ENCODE measurements at regions not wholly inside any gene's neighbourhood (a gene's known extent, or its start where the extent isn't known, plus 50 kb on each side); places are given as distances from the start of the nearest gene placed in this dataset.
"Not testable (repeated sequence)": the region's sequence is repeated elsewhere in the genome, so short reads cannot be mapped to it uniquely, and the experiment has no call there.

DNA sequence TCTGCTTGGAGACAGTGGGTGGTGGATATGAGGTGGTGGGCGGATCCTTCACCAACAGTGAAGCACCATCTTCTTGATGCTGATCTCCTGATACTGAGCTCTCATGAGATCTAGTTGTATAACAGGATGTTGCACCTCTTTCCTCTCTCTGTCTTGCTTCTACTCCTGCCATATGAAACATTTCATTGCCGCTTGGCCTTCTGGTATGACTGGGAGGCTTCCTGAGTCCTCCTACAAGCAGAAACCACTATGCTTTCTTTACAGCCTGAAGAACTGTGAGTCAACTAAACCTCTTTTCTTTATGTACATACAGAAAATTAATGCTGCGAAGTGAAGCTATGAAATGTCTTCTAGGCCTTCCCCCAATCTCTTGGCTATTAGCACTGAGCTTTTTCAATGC is 130.6 kb upstream of the ZNF519 start:
- BruUV-seq (replicated peaks); H3K79me2 ChIP-seq (ENCODE audit: low read length); POLR2A ChIA-PET (ENCODE audit: unreplicated experiment); H3F3A ChIP-seq (ENCODE audit: low read length, unreplicated experiment); H3K27ac ChIP-seq (ENCODE audit: low read length); H3K9me3 ChIP-seq (ENCODE audit: low read length); H2AFZ ChIP-seq (ENCODE audit: low read length); H3K9me2 ChIP-seq (replicated peaks; ENCODE audit: low read length); H3K4me1 ChIP-seq (ENCODE audit: insufficient read depth, low read length); H4K20me1 ChIP-seq (ENCODE audit: low read length); H3K36me3 ChIP-seq (ENCODE audit: low read depth, low read length); H3K9ac ChIP-seq (ENCODE audit: low read length); ATAC-seq; H3K4me2 ChIP-seq (ENCODE audit: low read length); CTCF ChIA-PET; H3K27me3 ChIP-seq (ENCODE audit: low read length); intact Hi-C loops (cut with micrococcal nuclease); DNase-seq; H3K4me3 ChIP-seq (ENCODE audit: low read length): not testable (repeated sequence)

DNA sequence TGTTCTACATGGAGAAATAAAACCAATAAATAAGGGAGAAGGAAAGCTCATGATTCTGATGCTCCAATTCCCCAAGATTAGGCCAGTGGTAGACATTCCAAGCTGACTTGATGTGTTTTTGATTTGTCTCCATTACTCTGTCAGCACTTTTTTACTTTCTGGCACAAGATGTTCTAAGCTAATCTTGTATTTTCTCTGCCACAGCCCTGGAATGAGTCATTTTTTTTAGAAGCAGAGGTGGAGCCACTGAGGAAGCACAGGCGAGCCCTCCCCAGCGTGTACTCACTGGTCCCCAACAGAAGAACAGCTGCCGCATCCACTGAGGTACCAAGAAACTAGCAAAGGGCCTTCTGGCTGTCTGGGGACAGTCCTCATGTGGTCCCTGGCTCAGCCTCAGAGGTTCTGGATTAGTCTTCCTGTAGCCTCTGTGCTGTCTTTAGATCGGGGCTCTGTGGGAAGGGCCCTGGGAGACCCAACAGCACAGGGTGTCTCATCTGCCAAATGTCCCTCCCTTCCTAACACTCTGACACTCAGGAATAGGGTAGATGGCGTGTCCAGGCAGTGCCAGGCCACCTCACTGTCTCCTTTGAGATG is 117.9 kb upstream of the ZNF519 start:
- DNase-seq; H3K36me3 ChIP-seq (ENCODE audit: low read depth, low read length); BruUV-seq (replicated peaks); H3K79me2 ChIP-seq (ENCODE audit: low read length); POLR2A ChIA-PET (ENCODE audit: unreplicated experiment); H3K9me2 ChIP-seq (replicated peaks; ENCODE audit: low read length); H3K27me3 ChIP-seq (ENCODE audit: low read length); intact Hi-C loops (cut with micrococcal nuclease); H3K9me3 ChIP-seq (ENCODE audit: low read length); H3K4me3 ChIP-seq (ENCODE audit: low read length); H3K27ac ChIP-seq (ENCODE audit: low read length); H3K9ac ChIP-seq (ENCODE audit: low read length); CTCF ChIA-PET; H3F3A ChIP-seq (ENCODE audit: low read length, unreplicated experiment); H2AFZ ChIP-seq (ENCODE audit: low read length); H4K20me1 ChIP-seq (ENCODE audit: low read length); H3K4me1 ChIP-seq (ENCODE audit: insufficient read depth, low read length); H3K4me2 ChIP-seq (ENCODE audit: low read length); ATAC-seq: not testable (repeated sequence)

DNA sequence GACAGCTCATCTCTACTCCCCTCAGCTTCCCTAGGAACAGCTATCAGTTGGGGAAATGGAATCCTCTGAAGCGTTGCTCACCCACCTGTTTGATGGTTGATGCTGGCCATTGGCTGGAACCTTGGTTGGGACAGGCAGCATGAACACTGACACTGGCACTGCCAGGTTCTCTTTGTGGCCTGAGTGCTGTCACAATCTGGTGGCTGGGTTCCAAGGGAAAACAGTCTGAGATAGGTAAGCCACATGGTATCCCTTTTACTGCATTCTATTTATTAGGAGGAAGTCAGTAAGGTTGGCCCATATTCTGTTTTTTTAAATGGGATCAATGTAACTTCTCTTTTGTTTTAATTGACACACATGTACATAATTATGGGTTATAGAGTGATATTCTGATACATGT is 107.0 kb upstream of the ZNF519 start:
- H4K20me1 ChIP-seq (ENCODE audit: low read length); H3K4me2 ChIP-seq (ENCODE audit: low read length); H3K4me3 ChIP-seq (ENCODE audit: low read length); BruUV-seq (replicated peaks); H3K27ac ChIP-seq (ENCODE audit: low read length); H3K9me2 ChIP-seq (replicated peaks; ENCODE audit: low read length); H3K4me1 ChIP-seq (ENCODE audit: insufficient read depth, low read length); DNase-seq; H3K79me2 ChIP-seq (ENCODE audit: low read length); H3K36me3 ChIP-seq (ENCODE audit: low read depth, low read length); H3K9me3 ChIP-seq (ENCODE audit: low read length); H3K27me3 ChIP-seq (ENCODE audit: low read length); CTCF ChIA-PET; H3K9ac ChIP-seq (ENCODE audit: low read length); H2AFZ ChIP-seq (ENCODE audit: low read length); ATAC-seq; H3F3A ChIP-seq (ENCODE audit: low read length, unreplicated experiment); intact Hi-C loops (cut with micrococcal nuclease); POLR2A ChIA-PET (ENCODE audit: unreplicated experiment): not testable (repeated sequence)

DNA sequence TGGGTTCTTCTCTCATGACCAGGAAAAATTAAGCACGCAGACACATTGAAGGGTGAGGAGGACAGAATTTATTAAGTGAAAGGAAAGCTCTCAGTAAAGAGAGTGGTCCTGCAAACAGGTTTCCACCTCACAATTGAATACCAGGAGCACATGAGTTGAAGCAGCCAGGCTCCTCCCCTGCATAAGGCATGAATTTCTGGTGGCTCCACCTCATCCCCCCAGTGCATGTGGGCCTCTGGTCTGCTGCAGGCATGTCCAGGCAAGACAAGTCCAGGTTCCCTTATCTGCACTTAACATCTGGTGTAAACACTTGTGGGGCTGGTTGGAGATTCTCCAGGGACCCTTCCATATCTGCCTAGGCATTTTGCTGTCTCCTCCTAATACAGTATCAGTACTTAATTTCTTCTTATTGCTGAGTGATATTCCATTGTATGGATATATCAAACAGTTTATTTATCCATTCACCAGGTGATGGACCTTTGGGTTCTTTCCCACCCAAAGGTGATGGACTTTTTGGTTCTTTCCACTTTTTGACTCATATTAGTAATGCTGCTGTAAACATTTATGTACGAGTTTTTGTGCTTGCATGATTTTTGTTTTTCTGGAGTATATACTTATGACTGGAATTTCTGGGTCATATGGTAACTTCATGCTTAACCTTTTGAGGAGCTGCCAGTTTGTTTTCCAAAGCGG is 104.3 kb upstream of the ZNF519 start:
- CTCF ChIA-PET; H3F3A ChIP-seq (ENCODE audit: low read length, unreplicated experiment); H3K4me3 ChIP-seq (ENCODE audit: low read length); ATAC-seq; H3K4me2 ChIP-seq (ENCODE audit: low read length); H4K20me1 ChIP-seq (ENCODE audit: low read length); H3K36me3 ChIP-seq (ENCODE audit: low read depth, low read length); intact Hi-C loops (cut with micrococcal nuclease); BruUV-seq (replicated peaks); H3K9me3 ChIP-seq (ENCODE audit: low read length); H3K4me1 ChIP-seq (ENCODE audit: insufficient read depth, low read length); H2AFZ ChIP-seq (ENCODE audit: low read length); H3K9ac ChIP-seq (ENCODE audit: low read length); POLR2A ChIA-PET (ENCODE audit: unreplicated experiment); H3K79me2 ChIP-seq (ENCODE audit: low read length); H3K27me3 ChIP-seq (ENCODE audit: low read length); DNase-seq; H3K27ac ChIP-seq (ENCODE audit: low read length); H3K9me2 ChIP-seq (replicated peaks; ENCODE audit: low read length): not testable (repeated sequence)

DNA sequence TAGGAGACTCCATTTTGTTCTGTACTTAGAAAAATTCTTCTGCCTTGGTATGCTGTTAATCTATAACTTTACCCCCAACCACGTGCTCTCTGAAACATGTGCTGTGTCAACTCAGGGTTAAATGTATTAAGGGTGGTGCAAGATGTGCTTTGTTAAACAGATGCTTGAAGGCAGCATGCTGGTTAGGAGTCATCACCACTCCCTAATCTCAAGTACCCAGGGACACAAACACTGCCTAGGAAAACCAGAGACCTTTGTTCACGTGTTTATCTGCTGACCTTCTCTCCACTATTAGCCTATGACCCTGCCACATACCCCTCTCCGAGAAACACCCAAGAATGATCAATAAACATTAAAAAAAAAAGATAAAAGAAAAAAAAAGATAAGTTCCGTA is 93.0 kb upstream of the ZNF519 start:
- H4K20me1 ChIP-seq (ENCODE audit: low read length); H3K27me3 ChIP-seq (ENCODE audit: low read length); H3K36me3 ChIP-seq (ENCODE audit: low read depth, low read length); CTCF ChIA-PET; BruUV-seq (replicated peaks); H3K9me2 ChIP-seq (replicated peaks; ENCODE audit: low read length); H3K79me2 ChIP-seq (ENCODE audit: low read length); DNase-seq; ATAC-seq; H3K4me2 ChIP-seq (ENCODE audit: low read length); intact Hi-C loops (cut with micrococcal nuclease); POLR2A ChIA-PET (ENCODE audit: unreplicated experiment); H2AFZ ChIP-seq (ENCODE audit: low read length); H3K4me3 ChIP-seq (ENCODE audit: low read length); H3K9me3 ChIP-seq (ENCODE audit: low read length); H3F3A ChIP-seq (ENCODE audit: low read length, unreplicated experiment); H3K27ac ChIP-seq (ENCODE audit: low read length); H3K4me1 ChIP-seq (ENCODE audit: insufficient read depth, low read length); H3K9ac ChIP-seq (ENCODE audit: low read length): not testable (repeated sequence)

DNA sequence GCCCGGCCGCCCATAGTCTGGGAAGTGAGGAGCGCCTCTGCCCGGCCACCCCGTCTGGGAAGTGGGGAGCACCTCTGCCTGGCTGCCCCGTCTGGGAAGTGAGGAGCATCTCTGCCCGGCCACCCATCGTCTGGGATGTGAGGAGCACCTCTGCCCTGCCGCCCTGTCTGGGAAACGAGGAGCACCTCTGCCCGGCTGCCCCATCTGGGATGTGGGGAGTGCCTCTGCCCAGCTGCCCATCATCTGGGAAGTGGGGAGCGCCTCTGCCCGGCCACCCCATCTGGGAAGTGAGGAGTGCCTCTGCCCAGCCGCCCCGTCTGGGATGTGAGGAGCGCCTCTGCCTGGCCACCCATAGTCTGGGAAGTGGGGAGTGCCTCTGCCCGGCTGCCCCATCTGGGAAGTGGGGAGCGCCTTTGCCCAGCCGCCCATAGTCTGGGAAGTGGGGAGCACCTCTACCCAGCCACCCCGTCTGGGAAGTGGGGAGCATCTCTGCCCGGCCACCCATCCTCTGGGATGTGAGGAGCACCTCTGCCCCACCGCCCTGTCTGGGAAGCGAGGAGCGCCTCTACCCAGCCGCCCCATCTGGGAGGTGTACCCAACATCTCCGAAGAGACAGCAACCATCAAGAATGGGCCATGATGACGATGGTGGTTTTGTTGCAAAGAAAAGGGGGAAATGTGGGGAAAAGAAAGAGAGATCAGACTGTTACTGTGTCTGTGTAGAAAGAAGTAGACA is 92.5 kb upstream of the ZNF519 start:
- POLR2A ChIA-PET (ENCODE audit: unreplicated experiment); H3K27me3 ChIP-seq (ENCODE audit: low read length); H3K9ac ChIP-seq (ENCODE audit: low read length); intact Hi-C loops (cut with micrococcal nuclease); H3K9me2 ChIP-seq (replicated peaks; ENCODE audit: low read length); H3K4me2 ChIP-seq (ENCODE audit: low read length); ATAC-seq; DNase-seq; CTCF ChIA-PET; H3K27ac ChIP-seq (ENCODE audit: low read length); H2AFZ ChIP-seq (ENCODE audit: low read length); H3F3A ChIP-seq (ENCODE audit: low read length, unreplicated experiment); H3K36me3 ChIP-seq (ENCODE audit: low read depth, low read length); H3K79me2 ChIP-seq (ENCODE audit: low read length); H4K20me1 ChIP-seq (ENCODE audit: low read length); H3K9me3 ChIP-seq (ENCODE audit: low read length); H3K4me1 ChIP-seq (ENCODE audit: insufficient read depth, low read length); H3K4me3 ChIP-seq (ENCODE audit: low read length); BruUV-seq (replicated peaks): not testable (repeated sequence)
